Suprapubic skin (tissue), 4 donors: ENCODE measurements at regions not wholly inside any gene's neighbourhood (a gene's known extent, or its start where the extent isn't known, plus 50 kb on each side); places are given as distances from the start of the nearest gene placed in this dataset.

Source experiments
- DNase-seq, 2 donors: peaks; one replicate each; pipeline ENCODE4 v3.0.0-alpha.2; 2019; ENCODE audit warnings: low spot score in 2 of 2
- H3K27ac ChIP-seq: fragments of 200-600 bp; sonication (generic); one replicate; pipeline ENCODE4 v1.5.1; 2019
- H3K27me3 ChIP-seq: fragments of 200-600 bp; sonication (generic); one replicate; pipeline ENCODE4 v1.5.1; 2019
- H3K36me3 ChIP-seq: fragments of 200-600 bp; sonication (generic); one replicate; pipeline ENCODE4 v1.5.1; 2019
- H3K4me1 ChIP-seq: fragments of 200-600 bp; sonication (generic); one replicate; pipeline ENCODE4 v1.5.1; 2019
- H3K4me3 ChIP-seq: fragments of 200-600 bp; sonication (generic); one replicate; pipeline ENCODE4 v1.5.1; 2019; ENCODE audit warnings: mild to moderate bottlenecking
- H3K9me3 ChIP-seq: fragments of 200-600 bp; sonication (generic); one replicate; pipeline ENCODE4 v1.5.1; 2019
- CTCF ChIP-seq, 2 donors: fragments of 200-600 bp in 1 of 2; fragments of 450-650 bp in 1 of 2; sonication (generic) in 1 of 2; IDR thresholded peaks; one replicate each; pipeline ENCODE4 v1.5.1; 2016 to 2019; ENCODE audit warnings: antibody characterized with exemption in 2 of 2, mild to moderate bottlenecking in 1 of 2, moderate library complexity in 1 of 2
- EP300 ChIP-seq: sonication (generic); formaldehyde crosslinking; IDR thresholded peaks from one replicate; pipeline ENCODE4 v1.6.1; 2017; ENCODE audit warnings: antibody characterized with exemption
- POLR2A ChIP-seq, 2 donors: fragments of 450-650 bp; IDR thresholded peaks; one replicate each; pipeline ENCODE4 v1.6.1; 2017; ENCODE audit warnings: antibody characterized with exemption in 2 of 2, mild to moderate bottlenecking in 2 of 2, moderate library complexity in 2 of 2
- POLR2AphosphoS5 ChIP-seq, 3 donors: sonication (generic); formaldehyde crosslinking; IDR thresholded peaks; one replicate each; pipeline ENCODE4 v1.6.1; 2017; ENCODE audit warnings: antibody characterized with exemption in 3 of 3
- WGBS: methylation state at CpG from one replicate; pipeline ENCODE4 v1.1.5; 2018; 5-methylcytosine and 5-hydroxymethylcytosine counted together

GRCh38 chr22:48084041-48084728, 1321.7 kb downstream of the TBC1D22A start:
- H3K4me3 ChIP-seq: no peak overlapping the region
- 70% methylated on average over 11 of the region's 13 CpGs for WGBS
- no peak for TF ChIP-seq EP300
- no peak for TF ChIP-seq POLR2AphosphoS5 (IDR thresholded peaks at IDR 0.05)
- TF ChIP-seq CTCF (IDR thresholded peaks at IDR 0.05): no peak
- TF ChIP-seq POLR2A (IDR thresholded peaks at IDR 0.05): no peak
- H3K27me3 ChIP-seq: peaks cover 7% of the 10 kb centered on the region
- no peaks in the 10 kb centered on the region for H3K9me3 ChIP-seq
- no peaks in the 10 kb centered on the region for H3K36me3 ChIP-seq
- no peak for DNase-seq
- H3K4me1 ChIP-seq: peaks cover 7% of the 10 kb centered on the region
- no peak overlapping the region for H3K27ac ChIP-seq

GRCh38 chr22:48083502-48083901, 1321.1 kb downstream of the TBC1D22A start:
- no peaks in the 10 kb centered on the region for H3K36me3 ChIP-seq
- peaks cover 7% of the 10 kb centered on the region for H3K27me3 ChIP-seq
- no peak overlapping the region for H3K4me3 ChIP-seq
- peaks cover under 1% of the 10 kb centered on the region for H3K4me1 ChIP-seq
- no peak for TF ChIP-seq EP300
- TF ChIP-seq POLR2AphosphoS5 (IDR thresholded peaks at IDR 0.05): no peak
- no peak for TF ChIP-seq POLR2A (IDR thresholded peaks at IDR 0.05)
- no peak for TF ChIP-seq CTCF (IDR thresholded peaks at IDR 0.05)
- no peak for DNase-seq
- H3K27ac ChIP-seq: no peak overlapping the region
- H3K9me3 ChIP-seq: no peaks in the 10 kb centered on the region
- 89% methylated on average over 10 of the region's 10 CpGs for WGBS

GRCh38 chr22:48082284-48082683, 1319.8 kb downstream of the TBC1D22A start:
- 88% methylated on average over 6 of the region's 6 CpGs for WGBS
- Histone ChIP-seq H3K27me3 (peaks cover 12% of the 10 kb centered on the region), H3K9me3 (no peaks in the 10 kb centered on the region)

GRCh38 chr22:48081281-48081680, 1318.8 kb downstream of the TBC1D22A start:
- no peaks in the 10 kb centered on the region for H3K9me3 ChIP-seq
- WGBS: 86% methylated on average over 16 of the region's 16 CpGs

More at GRCh38 chr22:48082284-48082683, 1319.8 kb downstream of the TBC1D22A start:
- Histone ChIP-seq H3K36me3 (no peaks in the 10 kb centered on the region), H3K4me3 (no peak overlapping the region), H3K4me1 (no peaks in the 10 kb centered on the region), H3K27ac (no peak overlapping the region)
- DNase-seq: no peak
- TF ChIP-seq EP300 (no peak), POLR2AphosphoS5 (IDR thresholded peaks at IDR 0.05) (no peak), CTCF (IDR thresholded peaks at IDR 0.05) (no peak), POLR2A (IDR thresholded peaks at IDR 0.05) (no peak)

More at GRCh38 chr22:48081281-48081680, 1318.8 kb downstream of the TBC1D22A start:
- peaks cover 15% of the 10 kb centered on the region for H3K27me3 ChIP-seq
- H3K4me3 ChIP-seq: no peak overlapping the region
- no peak for TF ChIP-seq CTCF (IDR thresholded peaks at IDR 0.05)
- TF ChIP-seq POLR2A (IDR thresholded peaks at IDR 0.05): no peak
- no peak for TF ChIP-seq EP300
- no peak for TF ChIP-seq POLR2AphosphoS5 (IDR thresholded peaks at IDR 0.05)
- H3K27ac ChIP-seq: no peak overlapping the region
- no peaks in the 10 kb centered on the region for H3K36me3 ChIP-seq
- no peak for DNase-seq
- no peaks in the 10 kb centered on the region for H3K4me1 ChIP-seq
